Middle frontal gyrus (tissue), 1 donor: ENCODE measurements at regions not wholly inside any gene's neighbourhood (a gene's known extent, or its start where the extent isn't known, plus 50 kb on each side); places are given as distances from the start of the nearest gene placed in this dataset.

ENCODE experiments used
- DNase-seq: peaks from one replicate; pipeline ENCODE4 v3.0.0-alpha.2; 2015; ENCODE audit warnings: low spot score; ENCODE audit errors: extremely low spot score

- DNase-seq, result no peak
These were observed 186.6 kb upstream of the HDAC9 start for GRCh38 chr7:18308938-18309337.

DNA sequence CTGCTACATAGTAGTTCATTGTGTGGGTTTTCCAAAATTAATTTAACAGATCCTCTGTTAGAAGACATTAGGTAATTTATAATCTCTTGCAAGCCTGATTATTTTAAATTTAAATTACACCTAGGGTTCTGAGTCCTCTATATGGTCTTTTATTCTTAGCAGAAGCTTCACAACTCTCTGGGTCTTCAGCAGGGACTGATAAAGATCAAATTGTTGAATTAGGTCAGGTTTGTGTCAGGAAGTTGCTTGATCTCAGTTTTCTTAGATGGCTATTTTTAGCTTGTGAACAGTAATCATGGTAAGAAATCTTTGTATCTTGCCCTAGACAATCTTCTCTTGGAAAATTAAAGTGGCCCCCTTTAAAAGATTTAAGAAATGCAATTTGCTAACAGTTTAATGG is 183.1 kb upstream of the HDAC9 start:
- DNase-seq, result no peak

GRCh38 chr7:18313965-18314364 is 181.6 kb upstream of the HDAC9 start:
- no peak for DNase-seq

GRCh38 chr7:18315241-18315640 is 180.3 kb upstream of the HDAC9 start:
- DNase-seq, result no peak

GRCh38 chr7:18317941-18318340 is 177.6 kb upstream of the HDAC9 start:
- no peak for DNase-seq

DNA sequence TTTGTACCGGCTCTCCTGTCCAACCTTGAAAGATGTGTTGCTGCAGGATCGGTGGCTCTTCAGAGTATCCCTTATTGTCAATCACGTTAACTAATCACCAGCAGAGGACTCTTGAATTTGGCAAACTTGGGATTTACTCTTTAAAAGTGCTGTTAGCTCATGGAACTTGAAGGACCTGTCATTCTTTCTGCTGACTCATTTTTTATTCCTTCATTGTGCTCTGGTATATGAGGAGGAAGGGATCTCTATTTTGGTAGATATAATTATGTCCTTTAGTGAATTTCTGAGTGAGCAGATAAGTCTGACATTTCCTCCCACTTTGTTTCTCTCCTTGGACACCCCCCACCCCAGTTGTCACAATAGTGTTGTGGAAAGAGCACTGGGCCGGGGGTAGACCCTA is 175.1 kb upstream of the HDAC9 start:
- no peak for DNase-seq

DNA sequence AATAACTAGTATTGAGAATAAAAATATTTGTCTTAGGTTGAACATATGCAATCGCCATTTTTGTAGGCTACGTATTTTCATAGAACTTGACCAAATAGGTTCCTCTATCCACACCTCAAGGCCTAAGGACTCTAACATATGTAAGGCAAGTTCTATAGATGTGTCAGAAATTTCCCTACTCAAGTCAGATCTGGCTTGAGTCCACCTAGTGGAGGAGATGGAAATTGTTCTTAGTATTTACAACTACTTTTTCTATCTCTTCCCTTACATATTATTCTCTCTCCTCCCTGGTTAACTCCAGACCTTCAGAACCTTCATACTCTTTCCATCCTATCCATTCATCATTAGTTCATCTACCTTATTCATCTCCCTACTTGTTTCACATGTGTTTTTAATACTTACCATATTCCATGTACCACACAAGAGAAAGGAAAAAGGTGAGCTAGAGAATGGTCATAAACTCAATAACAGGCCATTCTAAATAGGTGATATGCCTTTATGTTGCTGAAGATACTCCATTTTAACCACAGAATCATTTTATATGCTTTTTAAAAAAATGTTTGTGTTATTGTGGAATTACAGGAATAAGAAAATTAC is 174.5 kb upstream of the HDAC9 start:
- no peak for DNase-seq

DNA sequence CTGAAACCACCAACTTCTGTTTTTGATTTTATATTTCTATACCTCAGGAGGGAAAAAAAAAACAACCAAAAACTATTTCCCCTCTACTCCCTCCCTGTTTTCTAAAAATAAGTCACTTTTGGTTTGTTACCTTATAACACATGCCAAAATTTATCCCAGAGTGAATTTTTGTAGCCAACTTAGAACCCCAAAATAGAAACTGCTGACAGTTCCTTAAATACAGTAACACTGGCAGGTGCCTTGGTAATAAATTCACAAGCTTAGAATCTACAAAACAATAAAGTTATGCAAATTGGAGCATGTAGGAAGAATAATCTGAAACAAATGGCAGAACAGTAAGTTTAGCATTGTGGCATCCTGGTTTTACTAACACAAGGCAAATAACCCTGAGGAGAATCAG is 165.0 kb upstream of the HDAC9 start:
- DNase-seq, result no peak

- no peak for DNase-seq
These were observed 158.9 kb upstream of the HDAC9 start for GRCh38 chr7:18336626-18337025.

DNA sequence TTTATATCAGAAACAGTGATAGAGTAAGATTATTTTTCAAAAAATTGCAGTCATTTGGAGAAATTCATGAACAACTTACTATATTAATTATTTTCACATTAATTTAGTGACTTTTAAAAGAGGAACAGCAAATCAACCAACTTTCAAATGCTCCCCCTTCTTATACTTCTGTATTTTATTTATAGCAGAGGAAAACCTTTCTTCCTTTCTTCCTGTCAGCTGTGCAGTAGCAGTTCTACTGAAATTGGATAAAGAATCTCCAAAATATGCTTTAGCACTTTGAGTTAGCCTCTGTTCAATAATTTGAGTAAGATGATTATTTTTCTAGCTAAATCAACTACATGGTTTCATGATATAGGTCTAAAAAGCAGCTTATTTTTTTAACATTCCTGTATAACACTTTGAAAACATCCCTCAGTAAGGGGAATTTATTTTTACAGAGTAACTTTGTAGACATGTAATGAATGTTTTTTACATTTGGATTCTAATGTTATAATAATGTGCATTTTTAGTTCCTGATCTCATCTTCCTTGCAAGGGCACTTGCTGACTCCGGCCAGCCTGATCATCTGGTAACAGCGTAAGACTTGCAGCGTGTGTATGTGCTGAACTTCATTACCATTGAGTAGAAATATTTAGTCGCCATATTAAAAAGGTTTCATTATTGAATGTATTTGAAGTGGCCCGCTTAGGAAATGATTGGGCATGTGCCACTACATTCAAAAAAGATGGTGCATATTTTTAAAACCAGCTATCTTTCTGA is 158.3 kb upstream of the HDAC9 start:
- no peak for DNase-seq

- no peak for DNase-seq
These were observed 156.5 kb upstream of the HDAC9 start for GRCh38 chr7:18338910-18339523.

- DNase-seq, result no peak
These were observed 153.8 kb upstream of the HDAC9 start for GRCh38 chr7:18341756-18342155.

DNA sequence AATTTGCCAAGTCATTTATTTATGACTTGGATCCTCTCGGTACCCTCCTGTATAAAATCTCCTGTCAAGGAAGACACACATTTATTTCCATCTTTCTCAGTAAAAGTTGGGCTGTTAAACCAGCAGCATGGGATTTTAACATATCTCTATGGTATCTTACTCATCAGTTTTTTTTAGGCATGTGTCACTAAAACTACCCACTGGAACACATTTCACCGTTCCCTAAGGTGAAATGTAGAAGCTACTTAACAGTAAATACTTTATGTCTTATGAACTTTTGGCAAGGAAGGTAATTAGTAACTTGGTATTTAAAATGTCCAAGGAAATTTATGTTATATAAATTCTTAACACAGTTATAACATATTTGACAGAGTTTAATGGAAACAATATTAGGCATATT is 152.5 kb upstream of the HDAC9 start:
- no peak for DNase-seq

DNA sequence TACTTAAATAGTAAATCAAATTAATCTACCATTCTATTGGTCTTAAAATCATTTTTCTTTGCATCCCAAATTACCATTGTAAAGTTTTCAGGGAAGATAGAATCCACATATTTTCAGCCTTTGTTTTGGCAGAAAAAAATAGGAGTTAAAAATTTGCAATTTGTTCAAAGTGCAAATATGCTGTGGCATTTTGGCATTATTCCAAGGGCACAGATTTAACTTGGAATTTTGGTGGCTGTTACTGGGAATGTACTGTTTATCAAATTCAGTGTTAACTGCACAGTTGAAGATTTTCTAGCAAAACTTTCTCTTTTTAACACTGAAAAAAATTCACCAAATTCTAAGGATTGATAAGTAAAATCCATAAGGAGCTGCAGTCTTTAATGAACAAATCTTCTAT is 151.0 kb upstream of the HDAC9 start:
- no peak for DNase-seq

GRCh38 chr7:18345641-18346234 is 149.8 kb upstream of the HDAC9 start:
- no peak for DNase-seq

GRCh38 chr7:18347170-18347569 is 148.4 kb upstream of the HDAC9 start:
- no peak for DNase-seq

- DNase-seq, result no peak
These were observed 144.9 kb upstream of the HDAC9 start for GRCh38 chr7:18350678-18351077.

DNA sequence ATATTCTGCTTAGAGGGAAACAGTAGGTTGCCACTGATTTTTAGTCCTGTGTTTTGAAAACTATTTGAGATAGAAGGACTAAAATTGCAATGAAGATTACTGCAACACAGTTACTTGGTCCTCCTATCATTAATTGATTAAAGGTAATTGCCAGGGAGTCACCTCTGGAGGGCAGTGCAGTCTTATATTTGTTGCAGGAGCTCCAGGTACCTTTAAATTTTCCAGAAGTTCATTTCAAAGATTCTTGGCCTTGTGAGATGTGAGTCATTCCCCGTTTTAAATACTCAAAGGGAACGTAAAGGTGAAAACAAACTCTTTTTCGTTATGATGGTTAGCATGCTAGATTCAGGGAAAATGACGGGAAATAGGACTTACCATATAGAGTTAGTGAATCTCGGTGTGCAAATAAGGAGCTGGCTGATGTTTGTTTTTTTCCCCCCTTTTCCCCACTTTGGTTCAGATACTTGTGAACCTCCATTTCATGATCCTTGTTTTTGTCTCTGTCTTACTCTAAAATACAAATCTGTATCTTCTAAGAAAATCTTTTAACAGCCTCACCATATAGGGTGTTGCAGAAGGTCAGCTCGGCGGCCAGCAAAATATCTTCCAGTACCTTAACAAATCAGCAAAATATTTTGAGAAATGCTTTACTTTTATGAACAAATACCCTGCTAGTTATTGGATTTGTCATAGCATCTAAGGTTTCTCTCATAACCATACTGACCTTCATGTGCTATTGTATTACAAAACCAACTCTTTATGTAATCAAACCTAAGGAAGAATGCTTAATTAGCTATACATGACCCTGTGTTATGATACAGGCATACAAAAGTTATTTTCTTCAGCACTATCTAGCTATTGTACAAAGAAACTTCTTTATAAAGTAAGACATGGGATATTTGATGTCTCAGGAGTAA is 143.0 kb upstream of the HDAC9 start:
- no peak for DNase-seq

GRCh38 chr7:18353339-18353738 is 142.2 kb upstream of the HDAC9 start:
- DNase-seq, result no peak

GRCh38 chr7:18354108-18355085 is 141.2 kb upstream of the HDAC9 start:
- DNase-seq, result no peak
